ENCODE measurements at regions not wholly inside any gene's neighbourhood (a gene's known extent, or its start where the extent isn't known, plus 50 kb on each side); places are given as distances from the start of the nearest gene placed in this dataset.
"Not testable (repeated sequence)": the region's sequence is repeated elsewhere in the genome, so short reads cannot be mapped to it uniquely, and the experiment has no call there.

- DNase-seq (ENCODE audit: low read depth in 2 of 3, low spot score in 2 of 3) = not testable (repeated sequence)
These were observed 68.5 kb upstream of the TNK2 start for GRCh38 chr3:195976876-195977275.

- not testable (repeated sequence) for DNase-seq (ENCODE audit: low read depth in 2 of 3, low spot score in 2 of 3)
These were observed 65.9 kb upstream of the TNK2 start for GRCh38 chr3:195974281-195974680.

- not testable (repeated sequence) for DNase-seq (ENCODE audit: low read depth in 2 of 3, low spot score in 2 of 3)
These were observed 62.5 kb upstream of the TNK2 start for GRCh38 chr3:195970873-195971272.

GRCh38 chr3:195969838-195970776, 61.8 kb upstream of the TNK2 start:
- not testable (repeated sequence) for DNase-seq (ENCODE audit: low read depth in 2 of 3, low spot score in 2 of 3)

- not testable (repeated sequence) for DNase-seq (ENCODE audit: low read depth in 2 of 3, low spot score in 2 of 3)
These were observed 61.0 kb upstream of the TNK2 start for GRCh38 chr3:195969341-195969740.

GRCh38 chr3:195968104-195968503, 59.8 kb upstream of the TNK2 start:
- DNase-seq (ENCODE audit: low read depth in 2 of 3, low spot score in 2 of 3) = not testable (repeated sequence)

- DNase-seq (ENCODE audit: low read depth in 2 of 3, low spot score in 2 of 3) = not testable (repeated sequence)
These were observed 59.0 kb upstream of the TNK2 start for GRCh38 chr3:195967387-195967720.

GRCh38 chr3:195966563-195967386, 58.4 kb upstream of the TNK2 start:
- DNase-seq (ENCODE audit: low read depth in 2 of 3, low spot score in 2 of 3) = not testable (repeated sequence)

GRCh38 chr3:195965217-195965616, 56.9 kb upstream of the TNK2 start:
- not testable (repeated sequence) for DNase-seq (ENCODE audit: low read depth in 2 of 3, low spot score in 2 of 3)

GRCh38 chr3:195964318-195965107, 56.2 kb upstream of the TNK2 start:
- not testable (repeated sequence) for DNase-seq (ENCODE audit: low read depth in 2 of 3, low spot score in 2 of 3)

GRCh38 chr3:195962222-195962621, 53.9 kb upstream of the TNK2 start:
- not testable (repeated sequence) for DNase-seq (ENCODE audit: low read depth in 2 of 3, low spot score in 2 of 3)

GRCh38 chr3:195960971-195961775, 52.8 kb upstream of the TNK2 start:
- DNase-seq (ENCODE audit: low read depth in 2 of 3, low spot score in 2 of 3) = peak in 2 of 3 donors; percentile 9 to 56

GRCh38 chr3:195960164-195960563, 51.8 kb upstream of the TNK2 start:
- DNase-seq (ENCODE audit: low read depth in 2 of 3, low spot score in 2 of 3) = not testable (repeated sequence)

GRCh38 chr3:195959367-195960157, 51.2 kb upstream of the TNK2 start:
- DNase-seq (ENCODE audit: low read depth in 2 of 3, low spot score in 2 of 3) = peak in 1 of 3 donors; percentile 9

- DNase-seq (ENCODE audit: low read depth in 2 of 3, low spot score in 2 of 3) = peak in 2 of 3 donors; percentile 14 to 22
These were observed 50.4 kb upstream of the TNK2 start for GRCh38 chr3:195958736-195959135.
